ENCODE measurements at regions not wholly inside any gene's neighbourhood (a gene's known extent, or its start where the extent isn't known, plus 50 kb on each side); places are given as distances from the start of the nearest gene placed in this dataset.

DNA sequence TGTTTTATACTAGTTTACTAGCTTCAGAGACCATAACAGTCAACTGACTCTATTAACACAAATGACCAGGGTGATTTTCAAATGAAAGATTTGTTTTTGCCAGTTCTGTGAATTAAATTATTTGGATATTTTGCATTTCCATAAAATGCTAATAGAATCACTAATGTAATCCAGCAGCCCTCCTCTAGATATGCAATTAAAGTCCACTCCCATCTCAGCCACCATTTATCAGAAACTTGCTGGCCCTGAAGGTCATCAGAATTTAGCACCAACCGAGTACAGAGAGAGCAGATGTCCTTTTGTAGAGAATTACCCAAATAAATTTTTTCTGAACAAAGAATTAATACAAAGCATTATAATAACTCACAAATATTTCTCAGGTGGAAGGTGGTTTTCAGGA lies 531.1 kb upstream of the SLIT2 start:
- dilution Hi-C loops (cut with MboI; ENCODE audit: extremely low pct_ligation_motif_present, low sequenced_read_pairs) (no loop called here), intact Hi-C loops (cut with micrococcal nuclease) (loop anchor here (2.0 to 5.0 kb wide), 2 partner anchors 30 to 322 kb away; no protein-coding TSS in a partner anchor)
- BruUV-seq (replicated peaks), result no TSS peak
- no peaks in the 10 kb centered on the region for H3K9me1 ChIP-seq (replicated peaks; ENCODE audit: control insufficient read depth, extremely low read depth, insufficient read depth, low read length)
- no peak overlapping the region for H2AFZ ChIP-seq (ENCODE audit: low read depth, low read length)
- H3K4me2 ChIP-seq (ENCODE audit: insufficient read depth, low read length), result no peak overlapping the region
- ChIA-PET CTCF (no interaction called here), POLR2A (no interaction called here)
- no peaks in the 10 kb centered on the region for H3K27me3 ChIP-seq (ENCODE audit: control insufficient read depth in 2 of 2, insufficient read depth in 2 of 2, low read length in 2 of 2)
- H3K79me2 ChIP-seq (ENCODE audit: control insufficient read depth, insufficient read depth, low read length), result no peaks in the 10 kb centered on the region
- no peak overlapping the region for H3K4me3 ChIP-seq (replicated peaks in 1 of 3; ENCODE audit: insufficient read depth in 1 of 3, low read depth in 1 of 3, low read length in 3 of 3)
- DNase-seq (ENCODE audit: low read depth, low spot score) (no peak), FAIRE-seq (no peak)
- H3K4me1 ChIP-seq (ENCODE audit: control insufficient read depth, extremely low read depth, insufficient read depth, low read length), result peaks cover 35% of the 10 kb centered on the region
- H3K9me3 ChIP-seq (replicated peaks; ENCODE audit: control insufficient read depth, insufficient read depth, low read length), result no peaks in the 10 kb centered on the region
- no peak overlapping the region for H3K9ac ChIP-seq (replicated peaks; ENCODE audit: extremely low read depth, insufficient read depth, low read length)
- TF ChIP-seq POLR2AphosphoS5 (IDR thresholded peaks at IDR 0.05; ENCODE audit: insufficient read depth, low read depth, low read length), result no peak
- no peak for TF ChIP-seq FOS (IDR thresholded peaks at IDR 0.05; ENCODE audit: borderline replicate concordance, insufficient read depth, low read length)
- TF ChIP-seq EZH2 (IDR thresholded peaks at IDR 0.05; ENCODE audit: borderline replicate concordance, low read depth, low read length, severe bottlenecking), result no peak
- no peak for TF ChIP-seq GATA2 (IDR thresholded peaks at IDR 0.05; ENCODE audit: insufficient read depth, insufficient read length, low read depth, low read length)
- TF ChIP-seq, protein P1, sequence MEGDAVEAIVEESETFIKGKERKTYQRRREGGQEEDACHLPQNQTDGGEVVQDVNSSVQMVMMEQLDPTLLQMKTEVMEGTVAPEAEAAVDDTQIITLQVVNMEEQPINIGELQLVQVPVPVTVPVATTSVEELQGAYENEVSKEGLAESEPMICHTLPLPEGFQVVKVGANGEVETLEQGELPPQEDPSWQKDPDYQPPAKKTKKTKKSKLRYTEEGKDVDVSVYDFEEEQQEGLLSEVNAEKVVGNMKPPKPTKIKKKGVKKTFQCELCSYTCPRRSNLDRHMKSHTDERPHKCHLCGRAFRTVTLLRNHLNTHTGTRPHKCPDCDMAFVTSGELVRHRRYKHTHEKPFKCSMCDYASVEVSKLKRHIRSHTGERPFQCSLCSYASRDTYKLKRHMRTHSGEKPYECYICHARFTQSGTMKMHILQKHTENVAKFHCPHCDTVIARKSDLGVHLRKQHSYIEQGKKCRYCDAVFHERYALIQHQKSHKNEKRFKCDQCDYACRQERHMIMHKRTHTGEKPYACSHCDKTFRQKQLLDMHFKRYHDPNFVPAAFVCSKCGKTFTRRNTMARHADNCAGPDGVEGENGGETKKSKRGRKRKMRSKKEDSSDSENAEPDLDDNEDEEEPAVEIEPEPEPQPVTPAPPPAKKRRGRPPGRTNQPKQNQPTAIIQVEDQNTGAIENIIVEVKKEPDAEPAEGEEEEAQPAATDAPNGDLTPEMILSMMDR (IDR thresholded peaks at IDR 0.05; ENCODE audit: extremely low read depth in 1 of 2, insufficient read depth in 1 of 2, low read depth in 1 of 2, low read length in 2 of 2), result no peak
- TF ChIP-seq JUN (IDR thresholded peaks at IDR 0.05; ENCODE audit: borderline replicate concordance, insufficient read depth, insufficient read length, low read depth), result no peak
- TF ChIP-seq, protein P2, sequence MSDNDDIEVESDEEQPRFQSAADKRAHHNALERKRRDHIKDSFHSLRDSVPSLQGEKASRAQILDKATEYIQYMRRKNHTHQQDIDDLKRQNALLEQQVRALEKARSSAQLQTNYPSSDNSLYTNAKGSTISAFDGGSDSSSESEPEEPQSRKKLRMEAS (IDR thresholded peaks at IDR 0.05; ENCODE audit: insufficient read depth, insufficient read length), result no peak
- TF ChIP-seq MYC (IDR thresholded peaks at IDR 0.05; ENCODE audit: low read depth, low read length), result no peak
- TF ChIP-seq POLR2A (IDR thresholded peaks at IDR 0.05; ENCODE audit: low read depth, low read length), result no peak
- no peak overlapping the region for H3K27ac ChIP-seq (ENCODE audit: insufficient read depth, low read depth, low read length)
- H3K36me3 ChIP-seq (ENCODE audit: control insufficient read depth in 2 of 2, extremely low read depth in 1 of 2, insufficient read depth in 2 of 2, low read length in 2 of 2), result no peaks in the 10 kb centered on the region
- no peaks in the 10 kb centered on the region for H4K20me1 ChIP-seq (replicated peaks; ENCODE audit: control insufficient read depth, extremely low read depth, insufficient read depth, low read length)

All from endothelial cell of umbilical vein (primary cell).